Memory B cell (primary cell): ENCODE measurements at regions not wholly inside any gene's neighbourhood (a gene's known extent, or its start where the extent isn't known, plus 50 kb on each side); places are given as distances from the start of the nearest gene placed in this dataset.
A peak's percentile ranks its signal among the peaks of the same experiment; 100 is the strongest.

Experiments used
- ATAC-seq: fragments of 150-1000 bp; cut with Tn5 transposase; 2 replicates; pipeline ENCODE4 v1.10.0; 2021; ENCODE audit warnings: low read depth, mild to moderate bottlenecking, moderate library complexity
- DNase-seq, 2 donors: peaks; one replicate each; pipeline ENCODE4 v3.0.0; 2022; ENCODE audit warnings: low spot score in 2 of 2
- H3K27ac Mint-ChIP-seq: one replicate; pipeline ENCODE4 v1.8.0; 2022; ENCODE audit warnings: mild to moderate bottlenecking, moderate library complexity, mixed read lengths
- H3K27me3 Mint-ChIP-seq: one replicate; pipeline ENCODE4 v1.8.0; 2022; ENCODE audit warnings: mixed read lengths
- H3K36me3 Mint-ChIP-seq: one replicate; pipeline ENCODE4 v1.8.0; 2022; ENCODE audit warnings: mild to moderate bottlenecking, mixed read lengths
- H3K4me1 Mint-ChIP-seq: one replicate; pipeline ENCODE4 v1.8.0; 2022; ENCODE audit warnings: mixed read lengths
- H3K4me3 Mint-ChIP-seq: one replicate; pipeline ENCODE4 v1.8.0; 2022; ENCODE audit warnings: mild to moderate bottlenecking, moderate library complexity, mixed read lengths
- H3K9me3 Mint-ChIP-seq: one replicate; pipeline ENCODE4 v1.8.0; 2022; ENCODE audit warnings: mixed read lengths

GRCh38 chr17:77875051-77875780 is 83.3 kb upstream of the TNRC6C start:
- ATAC-seq (no peak), DNase-seq (no peak)
- peaks cover 2% of the 10 kb centered on the region for H3K9me3 Mint-ChIP-seq
- peak overlapping the region; percentile 14 for H3K27ac Mint-ChIP-seq
- H3K4me3 Mint-ChIP-seq: peak overlapping the region; percentile 36
- peaks cover 23% of the 10 kb centered on the region for H3K4me1 Mint-ChIP-seq
- peaks cover 2% of the 10 kb centered on the region for H3K36me3 Mint-ChIP-seq
- H3K27me3 Mint-ChIP-seq: peaks cover 8% of the 10 kb centered on the region

- no peak for DNase-seq
- Mint-ChIP-seq H3K9me3 (peaks cover 2% of the 10 kb centered on the region), H3K4me3 (peak overlapping the region; percentile 6), H3K36me3 (peaks cover 2% of the 10 kb centered on the region), H3K27me3 (peaks cover 8% of the 10 kb centered on the region), H3K4me1 (peaks cover 28% of the 10 kb centered on the region), H3K27ac (peak overlapping the region; percentile 14)
- peak; percentile 96 for ATAC-seq
Observed at GRCh38 chr17:77875881-77876509, 82.5 kb upstream of the TNRC6C start.

DNA sequence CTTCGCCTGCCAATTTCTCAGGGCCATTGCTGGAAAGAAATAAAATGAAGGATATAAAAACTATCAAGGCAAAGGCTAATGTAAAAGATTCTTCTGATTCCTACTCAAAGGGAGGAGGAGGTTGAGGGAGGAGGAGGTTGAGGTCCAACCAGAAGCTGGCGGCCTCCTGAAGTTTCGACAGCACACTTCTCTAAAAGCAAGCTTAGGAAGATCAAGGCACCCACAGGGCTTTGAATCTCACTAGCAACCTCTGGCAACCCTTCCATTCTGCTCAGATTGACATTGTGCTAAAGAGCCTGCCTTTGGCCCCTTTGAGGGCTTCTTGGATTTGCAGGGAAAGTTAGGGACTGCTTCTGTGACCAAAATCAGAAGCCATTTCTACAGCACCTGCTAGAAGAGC is 81.5 kb upstream of the TNRC6C start:
- DNase-seq (no peak), ATAC-seq (no peak)
- Mint-ChIP-seq H3K4me1 (peaks cover 35% of the 10 kb centered on the region), H3K9me3 (peaks cover 2% of the 10 kb centered on the region), H3K4me3 (no peak overlapping the region), H3K27me3 (peaks cover 8% of the 10 kb centered on the region), H3K27ac (no peak overlapping the region), H3K36me3 (peaks cover 2% of the 10 kb centered on the region)

DNA sequence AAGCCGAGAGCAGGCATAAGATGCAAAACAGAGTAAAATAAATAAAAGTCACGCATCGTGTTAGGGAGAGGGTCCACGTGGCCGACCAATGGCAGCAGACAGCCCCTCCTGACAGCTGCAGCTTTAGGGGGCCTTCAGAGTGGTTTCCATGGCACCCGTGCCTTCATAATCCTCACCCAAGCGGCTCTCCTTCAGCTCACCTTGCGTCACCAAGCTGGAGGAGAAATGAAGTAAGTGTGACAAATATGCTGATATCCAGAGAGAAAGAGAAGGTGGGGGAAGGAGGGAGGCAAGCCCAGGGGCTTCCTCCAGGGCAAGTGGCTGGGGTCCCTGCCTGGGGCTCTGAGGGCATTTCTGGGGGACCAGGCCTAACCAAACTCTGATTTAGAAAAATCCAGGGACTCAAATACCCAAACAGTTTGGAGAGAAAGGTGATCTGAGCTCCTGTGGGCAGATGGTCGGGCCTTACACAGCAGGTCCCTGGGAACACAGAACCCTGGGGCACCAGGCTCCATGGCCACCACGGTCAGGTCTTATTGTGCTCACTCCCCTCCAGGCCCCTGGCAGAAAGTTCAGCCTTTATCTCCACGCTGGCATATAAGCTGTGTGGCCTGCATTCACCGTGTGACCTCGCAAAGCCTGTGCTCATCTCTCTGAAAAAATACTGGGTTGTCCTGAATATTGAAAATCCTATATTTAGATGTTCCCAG is 80.7 kb upstream of the TNRC6C start:
- ATAC-seq (no peak), DNase-seq (no peak)
- peaks cover 2% of the 10 kb centered on the region for H3K9me3 Mint-ChIP-seq
- no peak overlapping the region for H3K4me3 Mint-ChIP-seq
- peaks cover 41% of the 10 kb centered on the region for H3K4me1 Mint-ChIP-seq
- H3K27ac Mint-ChIP-seq: no peak overlapping the region
- peaks cover 7% of the 10 kb centered on the region for H3K27me3 Mint-ChIP-seq
- H3K36me3 Mint-ChIP-seq: peaks cover 2% of the 10 kb centered on the region

DNA sequence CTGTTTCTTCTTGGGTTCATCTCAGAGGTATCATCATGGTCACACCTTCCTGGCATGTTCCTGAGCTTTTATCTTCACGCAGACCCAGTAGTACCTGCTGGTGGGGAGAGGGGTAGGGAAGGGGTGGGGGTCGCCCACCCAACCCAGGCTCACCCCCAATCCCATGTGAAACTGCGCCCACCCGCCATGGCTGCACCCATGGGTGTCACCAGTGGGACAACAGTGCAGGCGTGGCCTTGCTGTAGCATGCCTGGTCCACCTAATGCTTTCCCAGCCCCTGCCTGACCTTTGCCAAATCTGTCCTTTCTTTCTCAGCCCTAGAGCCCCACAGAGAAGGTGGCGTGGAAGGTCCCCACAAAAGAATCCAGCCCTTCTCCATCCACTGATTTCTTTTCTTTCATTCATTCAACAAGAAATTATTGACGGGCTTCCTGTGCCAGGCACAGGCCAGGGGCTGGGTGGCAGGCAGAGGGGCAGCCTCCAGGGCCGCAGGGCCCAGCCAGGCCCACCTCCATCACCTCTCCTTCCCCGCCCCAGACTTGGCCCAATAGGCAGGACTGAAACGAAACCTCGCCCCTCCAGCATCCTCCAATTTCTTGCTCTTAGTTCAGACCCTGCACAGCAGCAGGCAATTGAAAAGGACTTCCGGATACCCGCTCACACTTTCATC is 79.1 kb upstream of the TNRC6C start:
- Mint-ChIP-seq H3K9me3 (no peaks in the 10 kb centered on the region), H3K27ac (no peak overlapping the region), H3K36me3 (peaks cover 2% of the 10 kb centered on the region), H3K4me3 (no peak overlapping the region), H3K27me3 (peaks cover 7% of the 10 kb centered on the region), H3K4me1 (peaks cover 48% of the 10 kb centered on the region)
- DNase-seq (no peak), ATAC-seq (no peak)

DNA sequence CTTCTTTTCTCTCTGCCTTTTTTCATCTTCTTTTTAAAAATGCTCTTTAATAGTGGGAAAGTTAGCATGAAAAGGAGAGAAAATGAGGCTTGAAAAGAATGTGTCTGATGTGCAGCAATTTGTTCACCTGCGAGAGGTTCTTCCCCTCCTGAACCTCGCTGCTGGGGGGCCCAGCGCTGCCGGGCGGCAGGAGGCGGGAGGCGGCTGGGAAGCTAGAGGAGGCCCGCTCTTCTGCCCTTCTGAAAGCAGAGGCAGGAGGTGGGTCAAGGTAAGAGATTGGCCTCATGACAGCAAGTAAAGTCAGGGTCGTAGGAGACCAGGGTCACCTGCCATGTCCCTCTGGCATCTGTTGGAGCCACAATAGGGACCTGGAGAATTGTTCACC is 78.6 kb upstream of the TNRC6C start:
- DNase-seq: no peak
- Mint-ChIP-seq H3K4me3 (no peak overlapping the region), H3K4me1 (peaks cover 46% of the 10 kb centered on the region), H3K9me3 (no peaks in the 10 kb centered on the region), H3K27ac (no peak overlapping the region), H3K27me3 (peaks cover 5% of the 10 kb centered on the region), H3K36me3 (peaks cover 2% of the 10 kb centered on the region)
- no peak for ATAC-seq

GRCh38 chr17:77880711-77881450 is 77.6 kb upstream of the TNRC6C start:
- Mint-ChIP-seq H3K27ac (peak overlapping the region; percentile 87), H3K4me1 (peaks cover 46% of the 10 kb centered on the region), H3K4me3 (peak overlapping the region; percentile 81), H3K9me3 (peaks cover 2% of the 10 kb centered on the region), H3K27me3 (peaks cover 10% of the 10 kb centered on the region), H3K36me3 (peaks cover under 1% of the 10 kb centered on the region)
- ATAC-seq (peak; percentile 0), DNase-seq (peak in 1 of 2 donors; percentile 55)

GRCh38 chr17:77881545-77881944 is 77.0 kb upstream of the TNRC6C start:
- no peaks in the 10 kb centered on the region for H3K36me3 Mint-ChIP-seq
- peak; percentile 80 for ATAC-seq
- peaks cover 10% of the 10 kb centered on the region for H3K27me3 Mint-ChIP-seq
- H3K27ac Mint-ChIP-seq: peak overlapping the region; percentile 87
- peaks cover 2% of the 10 kb centered on the region for H3K9me3 Mint-ChIP-seq
- peak overlapping the region; percentile 81 for H3K4me3 Mint-ChIP-seq
- H3K4me1 Mint-ChIP-seq: peaks cover 50% of the 10 kb centered on the region
- peak; percentile 77 to 79 for DNase-seq

DNA sequence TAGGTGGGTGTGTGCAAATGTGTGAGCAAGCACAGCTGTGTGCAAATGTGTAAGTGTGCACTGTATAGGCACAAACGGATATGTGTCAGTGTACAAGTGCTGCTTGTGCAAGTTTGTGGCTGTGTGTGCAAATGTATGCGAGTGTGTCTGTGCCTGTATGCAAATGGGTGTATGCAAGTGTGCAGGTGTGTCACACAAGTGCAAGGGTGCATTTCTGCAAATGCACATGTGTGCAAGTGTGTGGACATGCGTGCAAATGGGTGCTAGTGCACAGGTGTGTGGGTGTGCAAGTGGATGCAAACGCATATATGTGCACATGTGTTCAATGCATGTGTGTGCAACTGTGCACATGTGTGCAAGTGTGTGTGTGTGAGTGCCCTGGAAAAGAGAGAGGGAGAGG is 76.5 kb upstream of the TNRC6C start:
- ATAC-seq (no peak), DNase-seq (no peak)
- Mint-ChIP-seq H3K27me3 (peaks cover 10% of the 10 kb centered on the region), H3K9me3 (peaks cover 2% of the 10 kb centered on the region), H3K4me3 (peak overlapping the region; percentile 81), H3K36me3 (no peaks in the 10 kb centered on the region), H3K4me1 (peaks cover 53% of the 10 kb centered on the region), H3K27ac (peak overlapping the region; percentile 87)

GRCh38 chr17:77882481-77883212 is 75.9 kb upstream of the TNRC6C start:
- Mint-ChIP-seq H3K9me3 (peaks cover 2% of the 10 kb centered on the region), H3K36me3 (no peaks in the 10 kb centered on the region), H3K4me1 (peaks cover 59% of the 10 kb centered on the region), H3K4me3 (peak overlapping the region; percentile 81), H3K27ac (peak overlapping the region; percentile 87), H3K27me3 (peaks cover 15% of the 10 kb centered on the region)
- ATAC-seq (peak; percentile 69), DNase-seq (peak; percentile 75 to 77)

DNA sequence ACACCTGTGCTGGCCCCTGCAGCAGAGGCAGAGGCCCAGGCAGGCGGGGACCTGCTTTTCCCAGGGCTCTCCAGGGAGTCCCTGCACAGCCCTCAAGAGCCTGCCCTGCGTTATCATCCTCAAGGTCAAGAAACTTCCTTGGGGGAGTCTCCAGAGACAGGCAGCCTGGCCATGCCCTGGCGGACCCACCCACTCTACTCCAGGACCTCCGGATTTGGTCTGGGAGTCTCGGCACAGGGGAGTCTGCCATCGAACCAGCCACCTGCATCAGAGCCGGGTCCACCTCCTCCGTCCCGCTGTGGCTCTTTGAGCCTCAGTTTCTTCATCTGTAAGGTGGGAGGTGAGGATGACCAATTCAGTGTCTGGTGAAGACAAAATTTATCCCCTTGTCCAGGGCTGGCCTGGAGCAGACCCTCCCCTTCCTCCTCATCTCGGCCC is 75.3 kb upstream of the TNRC6C start:
- ATAC-seq (no peak), DNase-seq (no peak)
- Mint-ChIP-seq H3K27me3 (peaks cover 19% of the 10 kb centered on the region), H3K4me3 (no peak overlapping the region), H3K4me1 (peaks cover 65% of the 10 kb centered on the region), H3K27ac (peak overlapping the region; percentile 97), H3K36me3 (no peaks in the 10 kb centered on the region), H3K9me3 (peaks cover 2% of the 10 kb centered on the region)

DNA sequence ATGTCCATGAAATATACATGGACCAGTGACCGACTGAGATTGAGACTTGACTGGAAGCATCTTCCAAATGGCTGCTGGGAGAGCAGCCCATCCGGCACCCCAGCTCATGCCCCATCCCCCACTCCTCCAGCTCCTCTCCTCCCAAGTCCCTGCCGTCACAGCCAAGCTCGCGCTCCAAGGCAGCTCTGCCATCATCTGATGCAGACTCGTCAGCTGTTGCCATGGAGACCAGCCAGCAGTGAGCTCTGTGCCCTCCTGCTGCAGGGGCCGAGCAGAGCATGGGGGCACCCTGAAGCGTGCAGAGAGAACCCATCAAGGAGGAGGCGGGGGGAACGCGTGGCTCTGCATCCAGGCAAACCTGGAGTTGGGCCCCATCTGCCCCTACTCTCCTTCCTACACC is 74.5 kb upstream of the TNRC6C start:
- H3K9me3 Mint-ChIP-seq: peaks cover 2% of the 10 kb centered on the region
- H3K27ac Mint-ChIP-seq: peak overlapping the region; percentile 97
- DNase-seq (no peak), ATAC-seq (no peak)
- H3K4me3 Mint-ChIP-seq: peak overlapping the region; percentile 58
- peaks cover 24% of the 10 kb centered on the region for H3K27me3 Mint-ChIP-seq
- no peaks in the 10 kb centered on the region for H3K36me3 Mint-ChIP-seq
- H3K4me1 Mint-ChIP-seq: peaks cover 68% of the 10 kb centered on the region
